ENCODE measurements at regions not wholly inside any gene's neighbourhood (a gene's known extent, or its start where the extent isn't known, plus 50 kb on each side); places are given as distances from the start of the nearest gene placed in this dataset.

GRCh38 chr9:99312736-99313135 lies 90.7 kb downstream of the SEC61B start:
- TF ChIP-seq, protein P1, sequence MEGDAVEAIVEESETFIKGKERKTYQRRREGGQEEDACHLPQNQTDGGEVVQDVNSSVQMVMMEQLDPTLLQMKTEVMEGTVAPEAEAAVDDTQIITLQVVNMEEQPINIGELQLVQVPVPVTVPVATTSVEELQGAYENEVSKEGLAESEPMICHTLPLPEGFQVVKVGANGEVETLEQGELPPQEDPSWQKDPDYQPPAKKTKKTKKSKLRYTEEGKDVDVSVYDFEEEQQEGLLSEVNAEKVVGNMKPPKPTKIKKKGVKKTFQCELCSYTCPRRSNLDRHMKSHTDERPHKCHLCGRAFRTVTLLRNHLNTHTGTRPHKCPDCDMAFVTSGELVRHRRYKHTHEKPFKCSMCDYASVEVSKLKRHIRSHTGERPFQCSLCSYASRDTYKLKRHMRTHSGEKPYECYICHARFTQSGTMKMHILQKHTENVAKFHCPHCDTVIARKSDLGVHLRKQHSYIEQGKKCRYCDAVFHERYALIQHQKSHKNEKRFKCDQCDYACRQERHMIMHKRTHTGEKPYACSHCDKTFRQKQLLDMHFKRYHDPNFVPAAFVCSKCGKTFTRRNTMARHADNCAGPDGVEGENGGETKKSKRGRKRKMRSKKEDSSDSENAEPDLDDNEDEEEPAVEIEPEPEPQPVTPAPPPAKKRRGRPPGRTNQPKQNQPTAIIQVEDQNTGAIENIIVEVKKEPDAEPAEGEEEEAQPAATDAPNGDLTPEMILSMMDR (IDR thresholded peaks at IDR 0.05; ENCODE audit: unreplicated experiment), result no peak

GRCh38 chr9:99319048-99319447 lies 97.0 kb downstream of the SEC61B start:
- Mint-ChIP-seq H3K36me3 (ENCODE audit: insufficient read depth, unreplicated experiment) (no peaks in the 10 kb centered on the region), H3K27ac (ENCODE audit: unreplicated experiment) (no peak overlapping the region), H3K4me1 (ENCODE audit: low read depth, unreplicated experiment) (no peaks in the 10 kb centered on the region), H3K4me3 (ENCODE audit: low read depth, unreplicated experiment) (no peak overlapping the region), H3K9me3 (ENCODE audit: low read depth, unreplicated experiment) (no peaks in the 10 kb centered on the region), H3K27me3 (ENCODE audit: unreplicated experiment) (peaks cover 37% of the 10 kb centered on the region)
- TF ChIP-seq, protein P1 (IDR thresholded peaks at IDR 0.05; ENCODE audit: unreplicated experiment), result no peak
- CTCF ChIA-PET, result no interaction called here
- no peak for DNase-seq
- no TSS peak for BruUV-seq (replicated peaks)
- intact Hi-C loops (cut with micrococcal nuclease; ENCODE audit: unreplicated experiment), result no loop called here

More at GRCh38 chr9:99312736-99313135, 90.7 kb downstream of the SEC61B start:
- H3K36me3 Mint-ChIP-seq (ENCODE audit: insufficient read depth, unreplicated experiment), result no peaks in the 10 kb centered on the region
- DNase-seq, result no peak
- no peak overlapping the region for H3K4me3 Mint-ChIP-seq (ENCODE audit: low read depth, unreplicated experiment)
- H3K4me1 Mint-ChIP-seq (ENCODE audit: low read depth, unreplicated experiment), result no peaks in the 10 kb centered on the region
- no peak overlapping the region for H3K27ac Mint-ChIP-seq (ENCODE audit: unreplicated experiment)
- no peaks in the 10 kb centered on the region for H3K9me3 Mint-ChIP-seq (ENCODE audit: low read depth, unreplicated experiment)
- H3K27me3 Mint-ChIP-seq (ENCODE audit: unreplicated experiment), result peaks cover 19% of the 10 kb centered on the region
- CTCF ChIA-PET, result no interaction called here
- BruUV-seq (replicated peaks), result no TSS peak
- intact Hi-C loops (cut with micrococcal nuclease; ENCODE audit: unreplicated experiment), result no loop called here

DNA sequence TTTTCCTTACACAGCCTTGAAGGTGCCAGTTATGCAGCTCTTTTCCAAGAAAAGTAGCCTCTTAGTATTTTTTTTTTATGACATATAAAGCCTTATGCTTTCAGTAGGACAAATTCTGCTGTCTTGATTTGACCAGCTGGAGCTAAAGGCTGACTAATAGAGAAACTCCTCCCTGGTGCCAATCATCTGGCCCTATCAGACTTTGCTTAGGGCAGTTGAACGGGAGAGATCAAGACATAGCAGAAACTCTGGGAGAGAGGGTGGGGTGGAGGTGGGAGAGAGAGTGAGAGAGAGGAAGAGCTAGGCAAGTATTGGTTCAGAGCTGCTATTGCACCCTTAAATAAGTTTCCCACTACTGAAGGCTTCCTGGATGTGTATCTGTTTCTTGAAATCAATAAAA lies 100.2 kb downstream of the SEC61B start:
- TF ChIP-seq, protein P1 (IDR thresholded peaks at IDR 0.05; ENCODE audit: unreplicated experiment), result no peak
- intact Hi-C loops (cut with micrococcal nuclease; ENCODE audit: unreplicated experiment), result no loop called here
- Mint-ChIP-seq H3K4me1 (ENCODE audit: low read depth, unreplicated experiment) (no peaks in the 10 kb centered on the region), H3K27ac (ENCODE audit: unreplicated experiment) (no peak overlapping the region), H3K4me3 (ENCODE audit: low read depth, unreplicated experiment) (no peak overlapping the region), H3K36me3 (ENCODE audit: insufficient read depth, unreplicated experiment) (no peaks in the 10 kb centered on the region), H3K9me3 (ENCODE audit: low read depth, unreplicated experiment) (no peaks in the 10 kb centered on the region), H3K27me3 (ENCODE audit: unreplicated experiment) (peaks cover 43% of the 10 kb centered on the region)
- CTCF ChIA-PET, result no interaction called here
- no peak for DNase-seq
- no TSS peak for BruUV-seq (replicated peaks)

GRCh38 chr9:99326112-99326916 lies 104.2 kb downstream of the SEC61B start:
- H3K4me3 Mint-ChIP-seq (ENCODE audit: low read depth, unreplicated experiment), result no peak overlapping the region
- TF ChIP-seq, protein P1 (IDR thresholded peaks at IDR 0.05; ENCODE audit: unreplicated experiment), result no peak
- peaks cover 38% of the 10 kb centered on the region for H3K27me3 Mint-ChIP-seq (ENCODE audit: unreplicated experiment)
- CTCF ChIA-PET, result no interaction called here
- intact Hi-C loops (cut with micrococcal nuclease; ENCODE audit: unreplicated experiment), result no loop called here
- no peaks in the 10 kb centered on the region for H3K4me1 Mint-ChIP-seq (ENCODE audit: low read depth, unreplicated experiment)
- no peak overlapping the region for H3K27ac Mint-ChIP-seq (ENCODE audit: unreplicated experiment)
- H3K9me3 Mint-ChIP-seq (ENCODE audit: low read depth, unreplicated experiment), result no peaks in the 10 kb centered on the region
- BruUV-seq (replicated peaks), result no TSS peak
- DNase-seq, result no peak
- no peaks in the 10 kb centered on the region for H3K36me3 Mint-ChIP-seq (ENCODE audit: insufficient read depth, unreplicated experiment)
